DMS53 (cell line): ENCODE measurements at regions not wholly inside any gene's neighbourhood (a gene's known extent, or its start where the extent isn't known, plus 50 kb on each side); places are given as distances from the start of the nearest gene placed in this dataset.
"Not testable (repeated sequence)": the region's sequence is repeated elsewhere in the genome, so short reads cannot be mapped to it uniquely, and the experiment has no call there.

Experiments used
- DNase-seq: peaks from one replicate; lab custom pipeline; 2025; lab: John Stamatoyannopoulos, UW

- no peak for DNase-seq
These were observed 320.6 kb downstream of the DTHD1 start for GRCh38 chr4:36601864-36602495.

GRCh38 chr4:36609661-36610060 is 328.2 kb downstream of the DTHD1 start:
- no peak for DNase-seq

GRCh38 chr4:36610628-36611027 is 329.2 kb downstream of the DTHD1 start:
- no peak for DNase-seq

- not testable (repeated sequence) for DNase-seq
These were observed 331.7 kb downstream of the DTHD1 start for GRCh38 chr4:36613142-36613541.

- no peak for DNase-seq
These were observed 332.6 kb downstream of the DTHD1 start for GRCh38 chr4:36614011-36614410.

GRCh38 chr4:36618102-36618501 is 336.7 kb downstream of the DTHD1 start:
- DNase-seq = no peak

DNA sequence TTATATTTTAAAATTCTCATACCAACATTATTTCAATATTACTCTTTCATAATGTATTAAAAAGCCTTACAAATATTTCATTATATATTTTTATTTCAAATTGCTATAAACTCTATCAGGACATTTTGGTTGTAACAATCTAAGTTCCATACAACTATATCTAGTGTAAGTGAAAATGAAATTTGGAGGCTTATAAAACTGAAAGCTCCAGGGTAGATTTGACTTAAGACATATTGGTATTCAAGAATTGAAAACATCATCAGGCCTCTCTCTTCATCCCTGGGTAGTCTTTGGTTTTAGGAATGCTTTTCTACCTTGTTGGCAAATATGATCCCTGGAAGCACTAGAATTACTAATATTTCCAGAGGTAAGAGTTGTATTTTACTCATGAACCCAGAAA is 342.6 kb downstream of the DTHD1 start:
- no peak for DNase-seq

GRCh38 chr4:36638273-36638811 is 356.9 kb downstream of the DTHD1 start:
- no peak for DNase-seq

- no peak for DNase-seq
These were observed 359.5 kb downstream of the DTHD1 start for GRCh38 chr4:36640876-36641275.

- peak; percentile 49 for DNase-seq
These were observed 369.8 kb downstream of the DTHD1 start for GRCh38 chr4:36651253-36651652.

- no peak for DNase-seq
These were observed 371.4 kb downstream of the DTHD1 start for GRCh38 chr4:36652857-36653256.

- no peak for DNase-seq
These were observed 384.6 kb downstream of the DTHD1 start for GRCh38 chr4:36665985-36666527.

DNA sequence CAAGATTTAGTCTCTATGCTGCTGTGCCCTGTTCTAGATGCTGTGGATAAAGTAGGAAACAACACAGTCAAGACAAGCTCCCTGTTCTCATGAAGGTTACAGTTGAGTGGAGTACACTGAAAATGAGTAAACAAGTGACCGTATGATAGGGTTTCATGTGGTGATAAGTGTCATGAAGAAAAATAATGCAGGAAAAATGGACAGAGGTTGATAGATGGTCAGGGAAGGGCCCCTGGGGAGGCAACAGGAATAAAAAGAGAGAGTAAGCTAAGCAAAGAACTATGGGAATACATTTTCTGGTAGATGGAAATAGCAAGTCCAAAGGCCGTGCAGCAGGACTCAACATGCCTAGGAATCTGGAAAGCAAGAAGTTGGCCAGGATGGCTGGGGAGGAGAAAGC is 394.0 kb downstream of the DTHD1 start:
- DNase-seq = peak; percentile 44

GRCh38 chr4:36676139-36677050 is 395.0 kb downstream of the DTHD1 start:
- DNase-seq = peak; percentile 92

GRCh38 chr4:36677112-36677511 is 395.7 kb downstream of the DTHD1 start:
- no peak for DNase-seq

- no peak for DNase-seq
These were observed 396.5 kb downstream of the DTHD1 start for GRCh38 chr4:36677874-36678273.

DNA sequence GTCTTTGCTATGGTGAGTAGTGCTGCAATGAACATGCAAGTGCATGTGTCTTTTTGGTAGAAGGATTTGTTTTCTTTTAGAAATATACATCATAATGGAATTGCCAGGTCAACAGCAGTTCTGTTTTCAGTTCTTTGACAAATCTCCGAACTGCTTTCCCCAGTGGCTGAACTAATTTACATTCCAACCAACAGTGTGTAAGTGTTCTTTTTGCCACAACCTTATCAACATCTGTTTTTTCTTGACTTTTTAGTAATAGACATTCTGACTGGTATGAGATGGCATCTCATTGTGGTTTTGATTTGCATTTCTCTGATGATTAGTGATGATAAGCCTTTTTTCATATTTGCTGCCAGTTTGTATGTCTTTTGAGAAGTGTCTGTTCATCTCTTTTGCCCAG is 406.3 kb downstream of the DTHD1 start:
- no peak for DNase-seq

DNA sequence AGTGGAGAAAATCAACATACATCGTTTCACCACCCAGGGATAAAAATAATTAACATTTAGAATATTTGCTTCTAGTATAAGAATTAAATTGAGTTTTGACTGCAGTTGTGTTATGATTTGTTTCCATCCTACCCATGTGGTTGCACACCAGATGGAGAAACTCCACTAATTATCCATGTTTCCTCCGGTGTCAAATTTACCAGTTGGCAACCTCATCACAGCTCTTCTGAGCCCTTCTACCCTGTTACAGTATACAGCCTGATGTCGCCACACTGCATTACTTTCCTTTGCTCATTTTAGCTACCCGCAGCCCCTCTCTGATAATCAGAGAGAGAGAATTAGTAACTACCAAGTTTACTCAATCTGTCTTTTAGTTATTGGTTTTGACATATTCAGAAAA is 411.2 kb downstream of the DTHD1 start:
- DNase-seq = no peak

GRCh38 chr4:36702245-36702644 is 420.8 kb downstream of the DTHD1 start:
- no peak for DNase-seq

DNA sequence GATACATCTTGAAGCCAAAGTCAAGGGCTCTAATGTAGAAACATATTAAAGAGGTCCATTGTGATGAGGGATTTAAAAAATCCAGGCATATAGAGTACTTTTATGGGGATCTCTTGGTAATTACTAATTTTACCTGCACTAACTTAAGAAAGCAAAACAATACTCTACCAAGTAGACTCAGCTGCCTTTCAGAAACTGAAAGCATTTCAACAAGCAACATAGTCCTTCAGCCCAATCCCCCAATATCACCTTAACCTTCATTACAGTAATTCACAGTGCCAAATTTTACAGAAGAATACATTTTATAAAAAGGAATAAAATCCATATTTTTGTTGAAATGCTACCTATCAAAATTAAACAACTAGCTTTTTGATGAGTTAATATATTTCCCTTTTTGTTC is 422.9 kb downstream of the DTHD1 start:
- no peak for DNase-seq

DNA sequence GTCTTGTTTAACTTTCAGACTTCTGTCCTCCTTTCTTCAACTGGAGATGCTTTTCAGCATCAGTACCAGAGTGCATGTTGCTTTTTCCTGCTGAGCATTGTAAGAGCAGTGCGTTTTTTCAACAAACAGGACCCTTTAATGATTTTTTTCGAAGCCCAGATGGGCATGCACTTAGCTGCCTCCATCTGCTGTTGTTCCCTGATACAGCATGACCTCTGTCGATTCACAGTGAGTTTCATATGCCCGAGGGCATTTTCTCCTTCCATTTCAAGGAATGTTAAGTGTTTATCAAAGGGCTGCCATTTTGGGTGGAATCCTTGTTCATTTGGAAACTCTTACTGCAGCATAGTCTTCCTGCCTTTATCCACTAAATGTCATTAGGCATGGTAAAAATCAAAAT is 428.6 kb downstream of the DTHD1 start:
- DNase-seq = no peak

- no peak for DNase-seq
These were observed 430.6 kb downstream of the DTHD1 start for GRCh38 chr4:36712013-36712412.

GRCh38 chr4:36716874-36717273 is 435.5 kb downstream of the DTHD1 start:
- no peak for DNase-seq
